HG02970 (cell line): ENCODE measurements at regions not wholly inside any gene's neighbourhood (a gene's known extent, or its start where the extent isn't known, plus 50 kb on each side); places are given as distances from the start of the nearest gene placed in this dataset.

Experiments
- ATAC-seq: cut with Tn5 transposase; IDR thresholded peaks from one replicate; pipeline ENCODE4 v1.9.1; 2021; ENCODE audit warnings: mild to moderate bottlenecking, moderate library complexity, moderate number of reproducible peaks; ENCODE audit not compliant: unreplicated experiment, low FRiP score

DNA sequence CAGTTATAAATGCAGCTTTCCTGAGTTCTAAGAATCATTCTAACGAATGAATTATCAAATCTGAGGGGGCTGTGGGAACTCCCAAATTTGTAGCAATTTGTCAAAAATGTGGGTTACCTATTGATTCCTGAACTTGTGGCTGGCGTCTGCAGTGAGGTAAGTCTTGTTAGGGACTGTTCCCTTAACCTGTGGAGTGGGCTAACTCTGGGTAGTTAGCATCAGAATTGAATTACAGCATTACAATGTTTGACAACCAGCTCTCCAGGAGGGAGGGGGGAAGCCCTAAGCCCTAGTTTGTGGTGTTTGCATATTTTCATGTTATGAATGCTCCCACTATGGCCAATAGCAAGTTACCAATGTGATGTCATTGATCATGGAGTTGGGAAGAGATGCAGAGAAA is 65.9 kb upstream of the STT3B start:
- ATAC-seq: no peak

DNA sequence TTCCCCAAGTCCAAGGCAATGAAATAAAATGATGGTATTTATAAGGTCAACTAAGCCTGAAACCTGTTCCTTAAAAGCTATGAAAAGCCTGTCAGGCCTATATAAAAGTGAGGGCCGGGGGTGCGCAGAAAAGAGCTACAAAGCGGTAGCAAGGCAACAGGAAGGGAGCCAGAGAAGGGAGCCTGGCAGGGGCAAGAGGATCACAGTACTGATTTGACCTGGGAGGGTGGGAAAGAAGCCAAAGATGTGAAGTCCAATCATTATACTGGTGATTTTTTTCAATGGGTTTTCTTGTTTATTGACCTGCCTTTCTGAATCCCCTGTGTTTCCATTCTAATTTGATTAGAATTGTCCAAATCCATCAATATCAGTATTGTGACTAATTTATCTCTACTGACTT is 64.3 kb upstream of the STT3B start:
- no peak for ATAC-seq

DNA sequence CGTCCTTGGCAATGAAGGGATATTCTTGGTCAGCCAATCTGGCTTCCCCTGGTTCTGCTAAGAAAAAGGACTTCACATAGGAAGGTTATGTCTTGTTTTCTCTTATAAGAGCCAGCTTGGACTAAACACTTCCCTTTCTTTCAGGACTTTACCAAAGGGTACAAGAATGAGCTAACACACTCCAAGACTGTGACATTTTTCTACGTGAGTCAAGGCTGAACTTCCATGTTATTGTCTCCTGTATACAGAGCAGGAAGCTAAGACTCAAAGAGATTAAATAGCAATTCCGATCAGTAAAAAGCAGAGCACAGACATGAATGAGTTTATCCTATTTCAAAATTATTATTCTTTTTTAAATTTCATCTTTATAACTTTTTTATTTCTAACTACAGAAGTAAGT is 63.3 kb upstream of the STT3B start:
- no peak for ATAC-seq

DNA sequence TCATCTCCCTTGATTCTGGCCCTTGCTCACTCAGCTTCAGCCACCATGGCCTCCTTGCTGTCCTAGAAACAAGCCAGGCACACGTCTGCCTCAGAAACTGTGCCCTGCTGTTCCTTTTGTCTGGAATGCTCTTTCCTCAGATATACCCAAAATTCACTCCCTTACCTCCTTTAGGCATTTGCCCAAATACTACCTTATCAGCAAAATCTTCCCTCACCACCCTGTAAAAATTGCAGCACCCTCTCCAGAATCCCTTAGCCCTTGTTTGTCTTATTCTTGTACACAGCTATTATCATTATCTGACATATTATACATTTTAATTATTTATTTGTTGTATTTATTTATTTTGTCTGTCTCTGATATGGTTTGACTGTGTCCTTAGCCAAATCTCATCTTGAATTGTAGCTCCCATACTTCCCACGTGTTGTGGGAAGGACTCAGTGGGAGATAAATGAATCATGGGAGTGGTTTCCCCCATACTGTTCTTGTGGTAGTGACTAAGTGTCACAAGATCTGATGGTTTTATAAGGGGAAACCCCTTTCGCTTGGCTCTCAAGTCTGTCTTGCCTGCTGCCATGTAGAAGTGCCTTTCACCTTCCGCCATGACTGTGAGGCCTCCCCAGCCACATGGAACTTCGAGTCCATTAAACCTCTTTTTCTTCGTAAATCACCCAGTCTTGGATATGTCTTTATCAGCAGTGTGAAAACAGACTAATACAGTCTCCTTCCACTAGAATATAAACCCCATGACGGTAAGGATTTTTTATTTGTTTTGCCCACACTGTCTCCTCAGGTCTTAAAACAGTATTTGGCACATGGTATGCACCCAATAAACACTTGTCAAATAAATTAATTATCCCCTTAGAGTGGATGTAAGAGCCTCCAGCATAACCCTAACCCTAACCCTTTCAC is 60.0 kb upstream of the STT3B start:
- ATAC-seq: no peak

DNA sequence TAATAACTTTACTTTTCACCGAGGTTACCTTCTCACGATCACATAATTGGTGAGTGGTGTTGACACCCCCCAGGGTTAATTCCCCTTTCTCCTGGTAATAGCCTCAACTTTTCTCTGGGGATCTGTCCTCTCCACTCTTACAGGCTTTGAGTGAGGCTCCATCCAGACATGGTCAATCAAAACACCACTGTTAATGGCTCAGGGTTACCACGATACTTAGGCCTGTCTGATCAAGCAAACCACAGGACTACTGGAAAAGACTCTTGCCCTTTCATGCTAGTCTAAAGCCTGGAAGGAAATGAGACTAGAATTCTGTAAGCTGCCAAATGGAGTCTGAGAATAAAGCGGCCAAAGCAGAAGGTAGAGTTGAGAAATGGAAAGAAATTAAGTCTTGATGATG is 56.5 kb upstream of the STT3B start:
- no peak for ATAC-seq

DNA sequence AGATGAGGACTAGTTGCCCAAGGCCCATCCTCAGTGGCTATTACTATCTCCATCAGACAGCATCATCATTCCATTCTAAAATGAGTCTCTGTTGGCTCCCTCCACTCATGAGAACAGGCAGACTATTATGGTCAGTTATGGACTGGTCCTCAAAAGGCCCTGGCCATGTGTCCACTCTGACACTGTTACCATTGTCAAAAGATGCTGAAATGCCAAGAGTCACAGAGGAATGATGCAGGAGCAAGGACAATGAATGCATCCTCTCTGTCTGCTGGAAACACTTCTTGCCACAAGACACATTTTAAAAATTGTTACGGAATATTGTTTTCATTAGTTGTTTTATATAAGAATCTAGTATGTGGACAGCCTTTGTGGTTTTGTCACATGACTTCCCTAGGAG is 53.3 kb upstream of the STT3B start:
- ATAC-seq: no peak

DNA sequence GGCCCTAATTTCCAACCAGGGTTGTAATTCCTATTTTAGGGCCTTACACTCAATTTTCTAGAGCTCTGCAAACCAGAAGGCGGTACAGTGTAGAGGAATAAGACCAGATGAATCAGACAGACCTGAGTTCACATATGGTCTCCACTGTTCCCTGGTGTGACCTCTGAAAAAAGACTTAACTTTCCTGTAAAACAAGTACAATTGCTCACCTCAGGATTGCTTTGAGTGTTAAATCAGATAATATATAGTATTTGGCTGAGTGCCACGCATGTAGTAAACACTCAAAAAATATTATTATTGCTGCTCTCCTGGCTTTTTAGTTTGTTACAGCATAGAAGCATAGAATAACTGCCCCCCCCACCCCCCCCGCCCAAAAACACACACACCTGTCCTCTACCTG is 51.0 kb upstream of the STT3B start:
- no peak for ATAC-seq

DNA sequence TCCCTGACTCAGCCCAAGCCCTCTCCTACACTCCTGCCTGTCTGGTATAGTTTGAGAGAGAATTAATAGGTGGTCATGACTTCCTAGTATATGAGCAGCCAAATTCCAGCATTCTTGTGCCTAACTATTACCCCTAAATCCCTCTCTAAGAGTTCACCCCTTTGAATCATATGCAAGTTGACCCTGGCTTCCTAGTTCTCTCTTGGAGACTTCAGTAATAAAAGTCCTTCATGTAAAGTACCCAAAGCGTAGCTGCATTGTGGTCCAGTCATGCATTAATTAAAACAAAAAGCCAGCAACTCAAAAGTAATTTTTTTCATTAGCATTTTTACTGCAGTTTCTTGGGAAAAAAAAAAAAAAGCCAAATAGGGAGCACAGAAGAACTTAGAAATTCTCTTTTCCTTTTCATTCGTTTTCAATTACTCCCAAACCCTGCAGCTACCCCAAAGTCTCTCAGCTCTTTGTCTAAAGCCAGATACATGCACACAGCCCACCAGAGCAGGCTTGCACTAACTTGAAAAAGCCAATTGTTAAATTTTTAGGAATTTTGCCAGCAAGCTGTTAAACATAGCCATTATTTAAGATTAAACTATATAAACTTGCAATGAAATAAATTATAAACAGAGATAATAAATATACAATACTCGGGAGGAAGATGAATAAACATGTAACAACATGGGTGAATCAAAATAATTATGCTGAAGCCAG is 50.1 kb upstream of the STT3B start:
- ATAC-seq: no peak
